A673 (cell line): ENCODE measurements at regions not wholly inside any gene's neighbourhood (a gene's known extent, or its start where the extent isn't known, plus 50 kb on each side); places are given as distances from the start of the nearest gene placed in this dataset.

Experiments
- BruUV-seq: library from RNA; stranded (reverse); fragments of 400-500 nt; replicated peaks from 2 replicates; lab custom pipeline; 2021; lab: Mats Ljungman, UMichigan
- CTCF ChIA-PET: fragments of 300-600 bp; sonication (Branson Sonifier 250); formaldehyde crosslinking; loops from one replicate; lab custom pipeline; 2022; ENCODE audit warnings: antibody characterized with exemption; lab: Charles Lee
- POLR2A ChIA-PET: fragments of 300-600 bp; sonication (Branson Sonifier 250); formaldehyde crosslinking; loops from one replicate; lab custom pipeline; 2022; ENCODE audit warnings: antibody characterized with exemption; ENCODE audit not compliant: low non-redundant PET; lab: Charles Lee
- DNase-seq: peaks from one replicate; pipeline ENCODE4 v3.0.0-alpha.2; 2015; ENCODE audit warnings: low spot score
- H3K27ac ChIP-seq: fragments of 200-600 bp; sonication (generic); 2 replicates; pipeline ENCODE4 v1.5.1; 2016; ENCODE audit warnings: mixed run types, low read depth, mild to moderate bottlenecking, mixed read lengths, antibody characterized with exemption, low read length; ENCODE audit not compliant: poor library complexity, severe bottlenecking
- H3K27me3 ChIP-seq: fragments of 200-600 bp; sonication (generic); replicated peaks from 2 replicates; pipeline ENCODE4 v1.6.1; 2017; ENCODE audit warnings: mixed run types, low read depth, mild to moderate bottlenecking, mixed read lengths, antibody characterized with exemption, low read length; ENCODE audit not compliant: insufficient read depth, poor library complexity
- H3K36me3 ChIP-seq: fragments of 200-600 bp; sonication (generic); 2 replicates; pipeline ENCODE4 v1.6.1; 2016; ENCODE audit warnings: mixed run types, mild to moderate bottlenecking, mixed read lengths, antibody characterized with exemption, low read length; ENCODE audit not compliant: insufficient read depth, poor library complexity, severe bottlenecking
- H3K4me1 ChIP-seq: fragments of 200-600 bp; sonication (generic); 2 replicates; pipeline ENCODE4 v1.6.1; 2017; ENCODE audit warnings: mixed run types, mild to moderate bottlenecking, mixed read lengths, antibody characterized with exemption, low read length; ENCODE audit not compliant: insufficient read depth, poor library complexity, severe bottlenecking
- H3K4me3 ChIP-seq: fragments of 200-600 bp; sonication (generic); 2 replicates; pipeline ENCODE4 v1.5.1; 2016; ENCODE audit warnings: low read depth, mixed run types, mild to moderate bottlenecking, mixed read lengths, low read length; ENCODE audit not compliant: poor library complexity, severe bottlenecking
- H3K9me3 ChIP-seq: fragments of 200-600 bp; sonication (generic); 2 replicates; pipeline ENCODE4 v1.6.1; 2016; ENCODE audit warnings: mixed run types, low read depth, mild to moderate bottlenecking, mixed read lengths, antibody characterized with exemption, low read length; ENCODE audit not compliant: poor library complexity, severe bottlenecking
- CTCF ChIP-seq: fragments of 300-800, 200-600 bp; sonication (generic); conservative IDR thresholded peaks from 2 replicates; pipeline ENCODE4 v1.5.1; 2017; ENCODE audit warnings: low read depth, mild to moderate bottlenecking, antibody characterized with exemption, low read length, moderate library complexity, mixed read lengths
- EZH2 ChIP-seq: fragments of 200-600 bp; sonication (generic); IDR thresholded peaks from 2 replicates; pipeline ENCODE4 v1.6.1; 2017; ENCODE audit warnings: borderline replicate concordance, low read depth, mild to moderate bottlenecking, mixed read lengths, antibody characterized with exemption, low read length; ENCODE audit not compliant: poor library complexity, severe bottlenecking
- intact Hi-C: fragments of 100-400 bp; cut with micrococcal nuclease; formaldehyde crosslinking; loops from one replicate; pipeline ENCODE4 v1.10.0; 2022; ENCODE audit not compliant: unreplicated experiment

DNA sequence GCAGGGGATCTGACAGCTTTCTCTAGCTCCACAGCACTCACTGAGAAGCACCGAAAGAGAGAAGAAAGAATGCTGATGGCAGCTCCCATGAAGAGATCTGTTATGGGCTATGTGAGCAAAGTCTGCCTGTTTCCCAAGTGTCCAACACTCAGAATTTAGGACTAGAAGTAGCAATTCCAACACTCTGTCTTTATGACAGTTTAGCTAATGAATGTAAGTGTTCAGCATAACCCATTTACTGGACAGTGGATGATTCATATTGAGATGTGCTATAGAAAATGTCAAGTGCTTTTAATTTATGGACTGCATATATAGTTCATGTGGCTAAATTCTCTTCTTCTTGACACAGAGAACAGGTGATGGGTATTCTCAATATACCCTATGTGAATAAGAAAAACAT, 683.1 kb upstream of the ZNF608 start:
- POLR2A ChIA-PET = no interaction called here

DNA sequence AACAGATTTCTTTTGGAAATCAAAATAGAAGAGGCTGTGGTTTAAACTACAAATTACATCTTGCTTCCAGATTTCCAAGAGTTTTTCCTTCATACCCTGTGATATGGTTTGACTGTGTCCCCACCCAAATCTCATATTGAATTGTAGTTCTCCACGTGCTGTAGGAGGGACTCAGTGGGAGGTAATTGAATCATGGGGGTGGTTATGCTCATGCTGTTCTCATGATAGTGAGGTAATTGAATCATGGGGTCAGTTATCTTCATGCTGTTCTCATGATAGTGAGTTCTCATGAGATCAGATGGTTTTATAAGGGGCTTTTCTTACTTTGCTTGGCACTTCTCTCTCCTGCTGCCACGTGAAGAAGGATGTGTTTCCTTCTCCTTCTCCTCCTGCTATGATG, 687.0 kb upstream of the ZNF608 start:
- intact Hi-C loops = no loop called here
- BruUV-seq = no TSS peak
- Histone ChIP-seq H3K4me1 (no peaks in the 10 kb centered on the region), H3K9me3 (no peaks in the 10 kb centered on the region), H3K27ac (no peak overlapping the region), H3K36me3 (no peaks in the 10 kb centered on the region), H3K4me3 (no peak overlapping the region), H3K27me3 (no peaks in the 10 kb centered on the region)
- no peak for TF ChIP-seq EZH2
- TF ChIP-seq CTCF = no peak
- CTCF ChIA-PET = no interaction called here
- DNase-seq = no peak
- POLR2A ChIA-PET = no interaction called here

More for the DNA sequence above, 683.1 kb upstream of the ZNF608 start:
- TF ChIP-seq EZH2 (no peak), CTCF (no peak)
- no peaks in the 10 kb centered on the region for H3K27me3 ChIP-seq
- H3K4me3 ChIP-seq = no peak overlapping the region
- intact Hi-C loops = no loop called here
- H3K9me3 ChIP-seq = no peaks in the 10 kb centered on the region
- DNase-seq = no peak
- no TSS peak for BruUV-seq
- H3K27ac ChIP-seq = no peak overlapping the region
- peaks cover 10% of the 10 kb centered on the region for H3K4me1 ChIP-seq
- CTCF ChIA-PET = no interaction called here
- H3K36me3 ChIP-seq = no peaks in the 10 kb centered on the region

GRCh38 chr5:125439243-125439642, 692.8 kb upstream of the ZNF608 start:
- POLR2A ChIA-PET = no interaction called here
- Histone ChIP-seq H3K36me3 (no peaks in the 10 kb centered on the region), H3K4me1 (no peaks in the 10 kb centered on the region), H3K27ac (no peak overlapping the region), H3K4me3 (no peak overlapping the region), H3K9me3 (peaks cover 4% of the 10 kb centered on the region), H3K27me3 (no peaks in the 10 kb centered on the region)
- DNase-seq = no peak
- intact Hi-C loops = no loop called here
- TF ChIP-seq EZH2 (no peak), CTCF (no peak)
- no TSS peak for BruUV-seq
- CTCF ChIA-PET = no interaction called here
